GM12878 (cell line): ENCODE measurements at regions not wholly inside any gene's neighbourhood (a gene's known extent, or its start where the extent isn't known, plus 50 kb on each side); places are given as distances from the start of the nearest gene placed in this dataset.

Experiments
- ATF2 ChIP-seq: IDR thresholded peaks from 2 replicates; pipeline ENCODE4 v1.6.1; 2012; ENCODE audit warnings: low read length, inconsistent platforms
- ATF3 ChIP-seq: IDR thresholded peaks from 2 replicates; pipeline ENCODE4 v1.6.1; 2011; ENCODE audit warnings: low read depth, mild to moderate bottlenecking, low read length, moderate library complexity, borderline replicate concordance; ENCODE audit errors: extremely low read depth
- BHLHE40 ChIP-seq, 2 experiments: fragments of 450-650 bp in 1 of 2; IDR thresholded peaks; 2 replicates each; pipeline ENCODE4 v1.6.1; 2011 to 2017; ENCODE audit warnings: low read depth in 2 of 2, borderline replicate concordance in 1 of 2, improper control_type of control experiment in 1 of 2, low read length in 1 of 2, mild to moderate bottlenecking in 1 of 2
- BRCA1 ChIP-seq: IDR thresholded peaks from 2 replicates; pipeline ENCODE4 v1.6.1; 2011; ENCODE audit warnings: low read depth, low read length, improper control_type of control experiment
- CTCF ChIP-seq, 3 experiments: IDR thresholded peaks in 2 of 3; conservative IDR thresholded peaks in 1 of 3; 2 replicates each; pipeline ENCODE4 v1.5.1; 2011; ENCODE audit warnings: low read depth in 3 of 3, low read length in 3 of 3, mild to moderate bottlenecking in 3 of 3, control low read depth in 2 of 3, moderate library complexity in 2 of 3, inconsistent platforms in 1 of 3, mixed read lengths in 1 of 3; ENCODE audit not compliant: control insufficient read depth in 2 of 3, insufficient read depth in 1 of 3; ENCODE audit errors: extremely low read depth in 1 of 3
- EZH2 ChIP-seq: IDR thresholded peaks from 2 replicates; pipeline ENCODE4 v1.6.1; 2012; ENCODE audit warnings: low read depth, mild to moderate bottlenecking, control low read depth, inconsistent platforms, low read length, borderline replicate concordance; ENCODE audit not compliant: control insufficient read depth
- FOS ChIP-seq: IDR thresholded peaks from 3 replicates; pipeline ENCODE4 v1.6.1; 2011; ENCODE audit warnings: borderline replicate concordance; ENCODE audit not compliant: insufficient read length; ENCODE audit errors: extremely low read depth
- MTA3 ChIP-seq: IDR thresholded peaks from 2 replicates; pipeline ENCODE4 v1.6.1; 2012; ENCODE audit warnings: low read length, inconsistent platforms, borderline replicate concordance
- PAX5 ChIP-seq: IDR thresholded peaks from 2 replicates; pipeline ENCODE4 v1.6.1; 2011; ENCODE audit warnings: low read depth, low read length, borderline replicate concordance
- RAD21 ChIP-seq: IDR thresholded peaks from 2 replicates; pipeline ENCODE4 v1.6.1; 2011; ENCODE audit warnings: mild to moderate bottlenecking, low read depth, low read length, moderate library complexity; ENCODE audit not compliant: insufficient read depth
- YY1 ChIP-seq: IDR thresholded peaks from 2 replicates; pipeline ENCODE4 v1.6.1; 2011; ENCODE audit warnings: low read depth, mild to moderate bottlenecking, low read length

GRCh38 chrX:98077440-98077839 lies 1193.7 kb downstream of the RPA4 start:
- TF ChIP-seq CTCF (IDR thresholded peaks at IDR 0.05 in 2 of 3, conservative IDR thresholded peaks at IDR 0.05 in 1 of 3; ENCODE audit: control insufficient read depth in 2 of 3, extremely low read depth in 1 of 3, insufficient read depth in 1 of 3, low read depth in 3 of 3, low read length in 3 of 3) (no peak), BRCA1 (no peak), ATF2 (no peak), FOS (no peak), PAX5 (no peak), YY1 (no peak), EZH2 (no peak), BHLHE40 (IDR thresholded peaks at IDR 0.05; ENCODE audit: borderline replicate concordance in 1 of 2, low read depth in 2 of 2, low read length in 1 of 2) (no peak), MTA3 (no peak), RAD21 (no peak), ATF3 (no peak)
